ENCODE measurements at regions not wholly inside any gene's neighbourhood (a gene's known extent, or its start where the extent isn't known, plus 50 kb on each side); places are given as distances from the start of the nearest gene placed in this dataset.

- TF ChIP-seq ZNF274 (IDR thresholded peaks at IDR 0.05; ENCODE audit: low read depth, low read length) = no peak
- no peak overlapping the region for H3K4me3 ChIP-seq (ENCODE audit: low read length)
These were observed 98.8 kb upstream of the ARRDC4 start for GRCh38 chr15:97861529-97862260.

- TF ChIP-seq ZNF274 (IDR thresholded peaks at IDR 0.05; ENCODE audit: low read depth, low read length) = no peak
- no peak overlapping the region for H3K4me3 ChIP-seq (ENCODE audit: low read length)
These were observed 93.5 kb upstream of the ARRDC4 start for GRCh38 chr15:97866959-97867358.

- H3K4me3 ChIP-seq (ENCODE audit: low read length) = no peak overlapping the region
- no peak for TF ChIP-seq ZNF274 (IDR thresholded peaks at IDR 0.05; ENCODE audit: low read depth, low read length)
These were observed 92.6 kb upstream of the ARRDC4 start for GRCh38 chr15:97867870-97868269.

GRCh38 chr15:97868981-97869380 is 91.5 kb upstream of the ARRDC4 start:
- no peak for TF ChIP-seq ZNF274 (IDR thresholded peaks at IDR 0.05; ENCODE audit: low read depth, low read length)
- H3K4me3 ChIP-seq (ENCODE audit: low read length) = no peak overlapping the region

- no peak for TF ChIP-seq ZNF274 (IDR thresholded peaks at IDR 0.05; ENCODE audit: low read depth, low read length)
- H3K4me3 ChIP-seq (ENCODE audit: low read length) = no peak overlapping the region
These were observed 89.7 kb upstream of the ARRDC4 start for GRCh38 chr15:97870771-97871170.

- TF ChIP-seq ZNF274 (IDR thresholded peaks at IDR 0.05; ENCODE audit: low read depth, low read length) = no peak
These were observed 86.4 kb upstream of the ARRDC4 start for GRCh38 chr15:97874139-97874538.

GRCh38 chr15:97875025-97875512 is 85.4 kb upstream of the ARRDC4 start:
- H3K4me3 ChIP-seq (ENCODE audit: low read length) = no peak overlapping the region
- TF ChIP-seq ZNF274 (IDR thresholded peaks at IDR 0.05; ENCODE audit: low read depth, low read length) = no peak

More at GRCh38 chr15:97874139-97874538, 86.4 kb upstream of the ARRDC4 start:
- H3K4me3 ChIP-seq (ENCODE audit: low read length) = no peak overlapping the region

- no peak overlapping the region for H3K4me3 ChIP-seq (ENCODE audit: low read length)
- TF ChIP-seq ZNF274 (IDR thresholded peaks at IDR 0.05; ENCODE audit: low read depth, low read length) = no peak
These were observed 84.8 kb upstream of the ARRDC4 start for GRCh38 chr15:97875513-97876280.

GRCh38 chr15:97876281-97876675 is 84.2 kb upstream of the ARRDC4 start:
- no peak overlapping the region for H3K4me3 ChIP-seq (ENCODE audit: low read length)
- no peak for TF ChIP-seq ZNF274 (IDR thresholded peaks at IDR 0.05; ENCODE audit: low read depth, low read length)

- H3K4me3 ChIP-seq (ENCODE audit: low read length) = no peak overlapping the region
- no peak for TF ChIP-seq ZNF274 (IDR thresholded peaks at IDR 0.05; ENCODE audit: low read depth, low read length)
These were observed 79.0 kb upstream of the ARRDC4 start for GRCh38 chr15:97881346-97881965.

- H3K4me3 ChIP-seq (ENCODE audit: low read length) = no peak overlapping the region
These were observed 75.9 kb upstream of the ARRDC4 start for GRCh38 chr15:97884513-97885131.

GRCh38 chr15:97890307-97890706 is 70.2 kb upstream of the ARRDC4 start:
- no peak for TF ChIP-seq ZNF274 (IDR thresholded peaks at IDR 0.05; ENCODE audit: low read depth, low read length)
- H3K4me3 ChIP-seq (ENCODE audit: low read length) = no peak overlapping the region

More at GRCh38 chr15:97884513-97885131, 75.9 kb upstream of the ARRDC4 start:
- TF ChIP-seq ZNF274 (IDR thresholded peaks at IDR 0.05; ENCODE audit: low read depth, low read length) = no peak

GRCh38 chr15:97892167-97892938 is 68.2 kb upstream of the ARRDC4 start:
- no peak overlapping the region for H3K4me3 ChIP-seq (ENCODE audit: low read length)
- no peak for TF ChIP-seq ZNF274 (IDR thresholded peaks at IDR 0.05; ENCODE audit: low read depth, low read length)
